Upper lobe of right lung (tissue), 1 donor: ENCODE measurements at regions not wholly inside any gene's neighbourhood (a gene's known extent, or its start where the extent isn't known, plus 50 kb on each side); places are given as distances from the start of the nearest gene placed in this dataset.
A peak's percentile ranks its signal among the peaks of the same experiment; 100 is the strongest.
"Not testable (repeated sequence)": the region's sequence is repeated elsewhere in the genome, so short reads cannot be mapped to it uniquely, and the experiment has no call there.

Experiments used
- ATAC-seq: fragments of 200-7000 bp; cut with Tn5 transposase; one replicate; pipeline ENCODE4 v1.9.1; 2020; ENCODE audit warnings: mild to moderate bottlenecking, moderate library complexity
- DNase-seq: peaks from one replicate; pipeline ENCODE4 v3.0.0-alpha.2; 2020
- H3K27ac ChIP-seq: fragments of 200-600 bp; one replicate; pipeline ENCODE4 v1.8.0; 2022
- H3K27me3 ChIP-seq: fragments of 200-600 bp; one replicate; pipeline ENCODE4 v1.8.0; 2022; ENCODE audit warnings: mild to moderate bottlenecking
- H3K36me3 ChIP-seq: fragments of 200-600 bp; one replicate; pipeline ENCODE4 v1.8.0; 2022
- H3K4me1 ChIP-seq: fragments of 200-600 bp; one replicate; pipeline ENCODE4 v1.8.0; 2022
- H3K4me3 ChIP-seq: fragments of 200-600 bp; one replicate; pipeline ENCODE4 v1.8.0; 2022; ENCODE audit warnings: mild to moderate bottlenecking
- H3K9me3 ChIP-seq: fragments of 200-600 bp; one replicate; pipeline ENCODE4 v1.8.0; 2022
- intact Hi-C: fragments of 100-400 bp; cut with DNase I; formaldehyde crosslinking; loops from one replicate; pipeline ENCODE4 v1.11.0; 2022
- TF ChIP-seq, protein P1 (sequence below): fragments of 200-600 bp; IDR thresholded peaks from one replicate; pipeline ENCODE4 v1.8.0; 2022; ENCODE audit warnings: antibody characterized with exemption
- donor health status: DM: no; HTN: yes; CAD: no; lungs with severe emphysema.

GRCh38 chr1:188170411-188170810 is 1341.7 kb downstream of the PLA2G4A start:
- Histone ChIP-seq H3K4me3 (no peak overlapping the region), H3K36me3 (no peaks in the 10 kb centered on the region), H3K4me1 (no peaks in the 10 kb centered on the region), H3K9me3 (no peaks in the 10 kb centered on the region), H3K27me3 (no peaks in the 10 kb centered on the region), H3K27ac (no peak overlapping the region)
- no peak for DNase-seq
- TF ChIP-seq, protein P1, sequence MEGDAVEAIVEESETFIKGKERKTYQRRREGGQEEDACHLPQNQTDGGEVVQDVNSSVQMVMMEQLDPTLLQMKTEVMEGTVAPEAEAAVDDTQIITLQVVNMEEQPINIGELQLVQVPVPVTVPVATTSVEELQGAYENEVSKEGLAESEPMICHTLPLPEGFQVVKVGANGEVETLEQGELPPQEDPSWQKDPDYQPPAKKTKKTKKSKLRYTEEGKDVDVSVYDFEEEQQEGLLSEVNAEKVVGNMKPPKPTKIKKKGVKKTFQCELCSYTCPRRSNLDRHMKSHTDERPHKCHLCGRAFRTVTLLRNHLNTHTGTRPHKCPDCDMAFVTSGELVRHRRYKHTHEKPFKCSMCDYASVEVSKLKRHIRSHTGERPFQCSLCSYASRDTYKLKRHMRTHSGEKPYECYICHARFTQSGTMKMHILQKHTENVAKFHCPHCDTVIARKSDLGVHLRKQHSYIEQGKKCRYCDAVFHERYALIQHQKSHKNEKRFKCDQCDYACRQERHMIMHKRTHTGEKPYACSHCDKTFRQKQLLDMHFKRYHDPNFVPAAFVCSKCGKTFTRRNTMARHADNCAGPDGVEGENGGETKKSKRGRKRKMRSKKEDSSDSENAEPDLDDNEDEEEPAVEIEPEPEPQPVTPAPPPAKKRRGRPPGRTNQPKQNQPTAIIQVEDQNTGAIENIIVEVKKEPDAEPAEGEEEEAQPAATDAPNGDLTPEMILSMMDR: no peak
- intact Hi-C loops: no loop called here
- no peak for ATAC-seq

GRCh38 chr1:188170935-188171334 is 1342.2 kb downstream of the PLA2G4A start:
- ATAC-seq (no peak), DNase-seq (no peak)
- no peak overlapping the region for H3K27ac ChIP-seq
- no peaks in the 10 kb centered on the region for H3K4me1 ChIP-seq
- intact Hi-C loops: no loop called here
- TF ChIP-seq, protein P1: no peak
- no peaks in the 10 kb centered on the region for H3K27me3 ChIP-seq
- H3K36me3 ChIP-seq: no peaks in the 10 kb centered on the region
- no peak overlapping the region for H3K4me3 ChIP-seq
- no peaks in the 10 kb centered on the region for H3K9me3 ChIP-seq

DNA sequence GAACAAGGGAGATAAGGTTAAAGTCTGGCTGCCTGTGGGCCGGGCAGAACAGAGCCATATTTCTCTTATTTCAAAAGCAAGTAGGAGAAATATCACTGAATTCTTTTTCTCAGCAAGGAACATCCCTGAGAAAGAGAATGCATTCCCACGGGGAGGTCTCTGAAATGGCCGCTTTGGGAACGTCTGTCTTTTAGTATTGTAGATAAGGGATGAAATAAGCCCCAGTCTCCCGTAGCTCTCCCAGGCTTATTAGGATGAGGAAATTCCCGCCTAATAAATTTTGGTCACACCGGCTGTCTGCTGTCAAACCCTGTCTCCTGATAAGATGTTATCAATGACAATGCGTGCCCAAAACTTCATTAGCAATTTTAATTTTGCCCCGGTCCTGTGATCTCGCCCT is 1353.3 kb downstream of the PLA2G4A start:
- H3K27ac ChIP-seq, ATAC-seq, H3K9me3 ChIP-seq, H3K27me3 ChIP-seq, DNase-seq, H3K36me3 ChIP-seq, intact Hi-C loops, H3K4me3 ChIP-seq, H3K4me1 ChIP-seq: not testable (repeated sequence)

- TF ChIP-seq, protein P1: no peak
- DNase-seq (no peak), ATAC-seq (no peak)
- intact Hi-C loops: no loop called here
- H3K9me3 ChIP-seq: no peaks in the 10 kb centered on the region
- H3K36me3 ChIP-seq: no peaks in the 10 kb centered on the region
- H3K27me3 ChIP-seq: no peaks in the 10 kb centered on the region
- H3K4me1 ChIP-seq: no peaks in the 10 kb centered on the region
- H3K27ac ChIP-seq: no peak overlapping the region
- H3K4me3 ChIP-seq: no peak overlapping the region
Measured at GRCh38 chr1:188188317-188188716, 1359.6 kb downstream of the PLA2G4A start.

DNA sequence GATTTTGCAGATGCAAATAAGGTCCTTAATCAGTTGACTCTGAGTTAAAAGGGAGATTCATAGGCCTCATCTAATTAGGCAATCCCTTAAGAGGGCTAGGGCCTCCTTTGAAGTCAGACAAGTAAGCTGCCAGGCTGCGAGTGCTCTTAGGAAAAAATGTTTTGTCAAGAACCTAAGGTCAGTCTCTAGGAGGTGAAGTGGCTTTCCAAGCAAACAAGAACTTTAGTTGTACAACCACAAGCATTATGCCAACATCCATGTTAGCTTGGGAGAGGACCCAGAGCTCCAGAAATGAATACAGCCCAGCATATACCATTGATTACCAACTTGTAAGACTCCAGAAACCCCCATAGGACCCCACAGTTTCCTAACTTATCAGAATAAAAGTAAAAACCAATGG is 1366.2 kb downstream of the PLA2G4A start:
- TF ChIP-seq, protein P1: no peak
- DNase-seq: no peak
- ATAC-seq: peak; percentile 92
- Histone ChIP-seq H3K27me3 (no peaks in the 10 kb centered on the region), H3K4me3 (no peak overlapping the region), H3K4me1 (no peaks in the 10 kb centered on the region), H3K9me3 (no peaks in the 10 kb centered on the region), H3K27ac (no peak overlapping the region), H3K36me3 (no peaks in the 10 kb centered on the region)
- intact Hi-C loops: no loop called here

DNA sequence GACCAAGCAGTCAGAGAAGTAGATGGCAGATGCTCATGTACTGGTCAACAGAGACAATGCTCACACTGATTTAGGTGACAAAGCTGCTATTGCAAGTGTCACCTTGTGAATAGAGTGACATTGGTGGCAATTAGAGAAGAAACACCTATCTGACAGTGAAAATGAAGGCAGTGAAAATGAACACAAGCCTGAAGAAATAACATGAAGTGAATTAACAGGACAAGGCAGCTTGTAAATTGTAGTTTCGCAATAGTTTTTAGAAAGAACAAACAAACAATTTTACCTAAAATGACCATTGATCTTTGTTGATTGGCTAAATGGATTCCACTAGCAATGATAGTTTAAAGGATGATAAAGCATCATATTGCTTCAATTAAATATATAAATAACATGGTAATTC is 1389.5 kb downstream of the PLA2G4A start:
- H3K36me3 ChIP-seq: no peaks in the 10 kb centered on the region
- no peaks in the 10 kb centered on the region for H3K9me3 ChIP-seq
- no peaks in the 10 kb centered on the region for H3K27me3 ChIP-seq
- ATAC-seq (no peak), DNase-seq (no peak)
- TF ChIP-seq, protein P1: no peak
- no peak overlapping the region for H3K27ac ChIP-seq
- no peaks in the 10 kb centered on the region for H3K4me1 ChIP-seq
- intact Hi-C loops: no loop called here
- H3K4me3 ChIP-seq: no peak overlapping the region
